KOPT-K1 (cell line): ENCODE measurements at regions not wholly inside any gene's neighbourhood (a gene's known extent, or its start where the extent isn't known, plus 50 kb on each side); places are given as distances from the start of the nearest gene placed in this dataset.

Experiments
- H3K27ac ChIP-seq: fragments of 200-600 bp; sonication (generic); 2 replicates; pipeline ENCODE4 v1.5.1; 2016; ENCODE audit warnings: antibody characterized with exemption, mild to moderate bottlenecking, low read depth, low read length; ENCODE audit not compliant: poor library complexity, severe bottlenecking
- H3K36me3 ChIP-seq: fragments of 200-600 bp; sonication (generic); 2 replicates; pipeline ENCODE4 v1.5.1; 2017; ENCODE audit warnings: antibody characterized with exemption, mild to moderate bottlenecking, low read length, moderate library complexity; ENCODE audit not compliant: insufficient read depth
- H3K9me3 ChIP-seq: fragments of 200-600 bp; sonication (generic); 2 replicates; pipeline ENCODE4 v1.5.1; 2017; ENCODE audit warnings: antibody characterized with exemption, low read length, mild to moderate bottlenecking; ENCODE audit not compliant: insufficient read depth, poor library complexity, severe bottlenecking

- H3K9me3 ChIP-seq, result peaks cover 74% of the 10 kb centered on the region
- H3K36me3 ChIP-seq, result no peaks in the 10 kb centered on the region
- H3K27ac ChIP-seq, result no peak overlapping the region
Measured at GRCh38 chr21:38888991-38889561, 83.3 kb downstream of the ETS2 start.

GRCh38 chr21:38887749-38888148 lies 82.0 kb downstream of the ETS2 start:
- H3K9me3 ChIP-seq, result peaks cover 74% of the 10 kb centered on the region
- H3K36me3 ChIP-seq, result no peaks in the 10 kb centered on the region
- no peak overlapping the region for H3K27ac ChIP-seq

- no peaks in the 10 kb centered on the region for H3K36me3 ChIP-seq
- peaks cover 70% of the 10 kb centered on the region for H3K9me3 ChIP-seq
- no peak overlapping the region for H3K27ac ChIP-seq
Measured at GRCh38 chr21:38887062-38887686, 81.4 kb downstream of the ETS2 start.

- H3K9me3 ChIP-seq, result peaks cover 75% of the 10 kb centered on the region
- no peaks in the 10 kb centered on the region for H3K36me3 ChIP-seq
- no peak overlapping the region for H3K27ac ChIP-seq
Measured at GRCh38 chr21:38885909-38886308, 80.2 kb downstream of the ETS2 start.

GRCh38 chr21:38884440-38884839 lies 78.7 kb downstream of the ETS2 start:
- no peaks in the 10 kb centered on the region for H3K36me3 ChIP-seq
- H3K27ac ChIP-seq, result no peak overlapping the region

GRCh38 chr21:38883142-38883541 lies 77.4 kb downstream of the ETS2 start:
- H3K27ac ChIP-seq, result no peak overlapping the region
- no peaks in the 10 kb centered on the region for H3K36me3 ChIP-seq
- peaks cover 87% of the 10 kb centered on the region for H3K9me3 ChIP-seq

More at GRCh38 chr21:38884440-38884839, 78.7 kb downstream of the ETS2 start:
- H3K9me3 ChIP-seq, result peaks cover 89% of the 10 kb centered on the region

GRCh38 chr21:38881131-38881530 lies 75.4 kb downstream of the ETS2 start:
- no peak overlapping the region for H3K27ac ChIP-seq
- H3K36me3 ChIP-seq, result no peaks in the 10 kb centered on the region
- H3K9me3 ChIP-seq, result peaks cover 75% of the 10 kb centered on the region

GRCh38 chr21:38880577-38880966 lies 74.8 kb downstream of the ETS2 start:
- H3K27ac ChIP-seq, result no peak overlapping the region
- peaks cover 70% of the 10 kb centered on the region for H3K9me3 ChIP-seq
- H3K36me3 ChIP-seq, result no peaks in the 10 kb centered on the region

- no peak overlapping the region for H3K27ac ChIP-seq
- H3K9me3 ChIP-seq, result peaks cover 65% of the 10 kb centered on the region
- H3K36me3 ChIP-seq, result no peaks in the 10 kb centered on the region
Measured at GRCh38 chr21:38879912-38880576, 74.3 kb downstream of the ETS2 start.

- Histone ChIP-seq H3K36me3 (no peaks in the 10 kb centered on the region), H3K9me3 (peaks cover 54% of the 10 kb centered on the region), H3K27ac (no peak overlapping the region)
Measured at GRCh38 chr21:38878379-38879179, 72.8 kb downstream of the ETS2 start.

GRCh38 chr21:38875694-38876492 lies 70.2 kb downstream of the ETS2 start:
- H3K27ac ChIP-seq, result peak overlapping the region; percentile 77
- H3K36me3 ChIP-seq, result no peaks in the 10 kb centered on the region
- H3K9me3 ChIP-seq, result peaks cover 44% of the 10 kb centered on the region
